ENCODE measurements at regions not wholly inside any gene's neighbourhood (a gene's known extent, or its start where the extent isn't known, plus 50 kb on each side); places are given as distances from the start of the nearest gene placed in this dataset.

DNA sequence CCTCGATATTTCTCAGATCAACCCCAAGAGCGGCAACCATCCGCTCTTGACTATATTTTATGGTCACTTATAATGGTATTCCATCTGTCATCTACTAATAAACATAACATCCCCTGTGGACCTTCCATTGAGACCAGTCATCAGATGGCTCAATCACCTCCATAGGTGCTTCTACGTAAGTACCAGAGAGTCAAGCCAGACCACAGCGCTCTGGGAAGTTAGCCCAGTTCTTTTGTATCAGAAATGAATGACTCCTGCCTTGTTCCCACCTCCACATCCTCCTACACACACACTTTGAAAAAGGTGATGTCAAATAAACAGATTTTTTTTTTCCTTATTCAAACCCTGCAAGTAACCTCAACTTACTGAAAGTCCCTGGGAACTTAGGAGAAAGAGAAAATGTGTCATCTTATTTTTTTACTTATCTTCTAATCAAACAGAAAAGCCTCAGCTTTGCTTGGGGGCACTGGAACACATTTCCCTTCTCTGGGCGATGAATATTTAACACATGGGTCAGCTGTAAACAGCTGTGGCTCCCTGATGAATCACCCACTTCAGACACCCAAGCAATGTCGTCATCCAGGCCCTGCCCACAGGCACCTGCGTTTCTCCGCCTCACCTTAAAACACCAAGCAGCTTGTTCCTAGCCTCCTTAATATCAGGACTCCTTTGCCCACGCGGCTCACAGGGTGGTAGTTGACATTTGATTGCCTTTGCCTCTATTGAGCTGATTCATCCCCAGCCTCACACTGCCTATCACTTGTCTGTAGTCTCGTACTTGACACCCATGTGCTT is 121.4 kb upstream of the LY86 start:
- peaks cover 7% of the 10 kb centered on the region for H3K27me3 Mint-ChIP-seq
- Histone ChIP-seq H3K4me3 (ENCODE audit: control extremely low read depth in 1 of 5, extremely low read depth in 1 of 5, insufficient read depth in 1 of 5, low read depth in 2 of 5, low read length in 4 of 5) (no peak overlapping the region), H3K36me3 (replicated peaks in 1 of 2; ENCODE audit: control extremely low read depth in 1 of 2, control insufficient read depth in 1 of 2, extremely low read depth in 1 of 2, insufficient read depth in 2 of 2, low read length in 1 of 2) (no peaks in the 10 kb centered on the region), H3K27me3 (replicated peaks in 1 of 4; ENCODE audit: control extremely low read depth in 1 of 4, control insufficient read depth in 3 of 4, insufficient read depth in 4 of 4, low read length in 3 of 4) (peaks cover 0 to 3% (median 0%) of the 10 kb centered on the region in 4 experiments), H2AFZ (ENCODE audit: insufficient read depth, low read depth, low read length, poor library complexity, severe bottlenecking) (no peak overlapping the region), H3K79me2 (ENCODE audit: control insufficient read depth, insufficient read depth, low read length) (no peaks in the 10 kb centered on the region), H4K20me1 (ENCODE audit: control insufficient read depth, insufficient read depth, low read length, poor library complexity, severe bottlenecking) (no peaks in the 10 kb centered on the region), H3K4me1 (ENCODE audit: control insufficient read depth in 2 of 2, insufficient read depth in 2 of 2, low read length in 2 of 2) (no peaks in the 10 kb centered on the region), H3K9me3 (ENCODE audit: control extremely low read depth in 1 of 3, control insufficient read depth in 2 of 3, insufficient read depth in 1 of 3, low read length in 2 of 3) (peaks cover 3 to 14% (median 4%) of the 10 kb centered on the region in 3 donors), H3K27ac (ENCODE audit: low read length in 2 of 2) (no peak overlapping the region), H3K9ac (ENCODE audit: low read length) (no peak overlapping the region), H3K4me2 (replicated peaks; ENCODE audit: low read depth, low read length, poor library complexity, severe bottlenecking) (no peak overlapping the region)
- no peak for DNase-seq
- no peak overlapping the region for H3K27ac Mint-ChIP-seq
- ChIA-PET CTCF (interaction anchor here (2.4 kb wide), 1 partner anchor 28 kb away, joined by 6 read pairs; no protein-coding TSS in a partner anchor), POLR2A (interaction anchor here (1.0 kb wide), 1 partner anchor 10 kb away, joined by 4 read pairs; no protein-coding TSS in a partner anchor)
- intact Hi-C loops (cut with micrococcal nuclease): no loop called here
- TF ChIP-seq, protein P1, sequence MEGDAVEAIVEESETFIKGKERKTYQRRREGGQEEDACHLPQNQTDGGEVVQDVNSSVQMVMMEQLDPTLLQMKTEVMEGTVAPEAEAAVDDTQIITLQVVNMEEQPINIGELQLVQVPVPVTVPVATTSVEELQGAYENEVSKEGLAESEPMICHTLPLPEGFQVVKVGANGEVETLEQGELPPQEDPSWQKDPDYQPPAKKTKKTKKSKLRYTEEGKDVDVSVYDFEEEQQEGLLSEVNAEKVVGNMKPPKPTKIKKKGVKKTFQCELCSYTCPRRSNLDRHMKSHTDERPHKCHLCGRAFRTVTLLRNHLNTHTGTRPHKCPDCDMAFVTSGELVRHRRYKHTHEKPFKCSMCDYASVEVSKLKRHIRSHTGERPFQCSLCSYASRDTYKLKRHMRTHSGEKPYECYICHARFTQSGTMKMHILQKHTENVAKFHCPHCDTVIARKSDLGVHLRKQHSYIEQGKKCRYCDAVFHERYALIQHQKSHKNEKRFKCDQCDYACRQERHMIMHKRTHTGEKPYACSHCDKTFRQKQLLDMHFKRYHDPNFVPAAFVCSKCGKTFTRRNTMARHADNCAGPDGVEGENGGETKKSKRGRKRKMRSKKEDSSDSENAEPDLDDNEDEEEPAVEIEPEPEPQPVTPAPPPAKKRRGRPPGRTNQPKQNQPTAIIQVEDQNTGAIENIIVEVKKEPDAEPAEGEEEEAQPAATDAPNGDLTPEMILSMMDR (IDR thresholded peaks at IDR 0.05): no peak
- no peak for TF ChIP-seq EZH2 (IDR thresholded peaks at IDR 0.05; ENCODE audit: borderline replicate concordance, insufficient read depth, low read depth, low read length, poor library complexity, severe bottlenecking)
- H3K4me3 Mint-ChIP-seq: no peak overlapping the region
- no peak for ATAC-seq (ENCODE audit: low read depth)
- peaks cover 11% of the 10 kb centered on the region for H3K9me3 Mint-ChIP-seq (ENCODE audit: insufficient read depth)
- H3K4me1 Mint-ChIP-seq: no peaks in the 10 kb centered on the region
- 72% methylated on average over 5 of the region's 12 CpGs for WGBS (ENCODE audit: insufficient coverage)

DNA sequence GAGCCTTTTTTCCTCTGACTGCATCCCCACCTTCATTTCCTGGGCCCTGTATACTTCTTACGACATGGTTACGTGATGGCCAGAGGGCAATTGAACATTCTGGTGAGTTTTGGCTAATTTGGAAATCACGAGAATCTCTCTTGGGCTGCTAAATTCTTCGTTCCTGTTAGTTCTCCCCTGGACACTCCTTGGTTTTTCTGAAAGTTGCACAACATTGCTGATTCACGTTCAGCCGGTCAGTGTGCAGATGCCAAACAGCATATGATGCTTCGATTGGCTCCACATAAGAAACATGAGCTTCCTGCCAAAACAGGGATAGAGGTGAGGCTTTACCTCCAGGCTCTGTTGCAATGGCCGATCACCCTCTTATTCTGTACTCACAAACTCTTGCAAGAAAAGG is 119.4 kb upstream of the LY86 start:
- ChIA-PET CTCF (no interaction called here), POLR2A (no interaction called here)
- no peak overlapping the region for H3K4me3 ChIP-seq (ENCODE audit: control extremely low read depth in 1 of 5, extremely low read depth in 1 of 5, insufficient read depth in 1 of 5, low read depth in 2 of 5, low read length in 4 of 5)
- H3K4me1 ChIP-seq (ENCODE audit: control insufficient read depth in 2 of 2, insufficient read depth in 2 of 2, low read length in 2 of 2): no peaks in the 10 kb centered on the region
- no peak for TF ChIP-seq EZH2 (IDR thresholded peaks at IDR 0.05; ENCODE audit: borderline replicate concordance, insufficient read depth, low read depth, low read length, poor library complexity, severe bottlenecking)
- TF ChIP-seq, protein P1 (IDR thresholded peaks at IDR 0.05): no peak
- no peaks in the 10 kb centered on the region for H4K20me1 ChIP-seq (ENCODE audit: control insufficient read depth, insufficient read depth, low read length, poor library complexity, severe bottlenecking)
- H3K27ac ChIP-seq (ENCODE audit: low read length in 2 of 2): no peak overlapping the region
- no peak for ATAC-seq (ENCODE audit: low read depth)
- H3K27me3 Mint-ChIP-seq: peaks cover 3% of the 10 kb centered on the region
- DNase-seq: no peak
- H3K27me3 ChIP-seq (replicated peaks in 1 of 4; ENCODE audit: control extremely low read depth in 1 of 4, control insufficient read depth in 3 of 4, insufficient read depth in 4 of 4, low read length in 3 of 4): peaks cover 0 to 3% (median 0%) of the 10 kb centered on the region in 4 experiments
- H3K9me3 ChIP-seq (ENCODE audit: control extremely low read depth in 1 of 3, control insufficient read depth in 2 of 3, insufficient read depth in 1 of 3, low read length in 2 of 3): peaks cover 3 to 14% (median 4%) of the 10 kb centered on the region in 3 donors
- no peak overlapping the region for H3K27ac Mint-ChIP-seq
- WGBS (ENCODE audit: insufficient coverage): 96% methylated on average over 6 of the region's 8 CpGs
- H3K79me2 ChIP-seq (ENCODE audit: control insufficient read depth, insufficient read depth, low read length): no peaks in the 10 kb centered on the region
- H3K36me3 ChIP-seq (replicated peaks in 1 of 2; ENCODE audit: control extremely low read depth in 1 of 2, control insufficient read depth in 1 of 2, extremely low read depth in 1 of 2, insufficient read depth in 2 of 2, low read length in 1 of 2): no peaks in the 10 kb centered on the region
- H3K9ac ChIP-seq (ENCODE audit: low read length): no peak overlapping the region
- no peaks in the 10 kb centered on the region for H3K4me1 Mint-ChIP-seq
- no peak overlapping the region for H2AFZ ChIP-seq (ENCODE audit: insufficient read depth, low read depth, low read length, poor library complexity, severe bottlenecking)
- no peak overlapping the region for H3K4me2 ChIP-seq (replicated peaks; ENCODE audit: low read depth, low read length, poor library complexity, severe bottlenecking)
- H3K4me3 Mint-ChIP-seq: no peak overlapping the region
- peaks cover 11% of the 10 kb centered on the region for H3K9me3 Mint-ChIP-seq (ENCODE audit: insufficient read depth)
- intact Hi-C loops (cut with micrococcal nuclease): no loop called here
